HL-60/S4 (cell line): ENCODE measurements at regions not wholly inside any gene's neighbourhood (a gene's known extent, or its start where the extent isn't known, plus 50 kb on each side); places are given as distances from the start of the nearest gene placed in this dataset.

Experiments
- in situ Hi-C: fragments of 300-500 bp; cut with MboI; formaldehyde crosslinking; loops from 2 replicates; pipeline ENCODE4 v1.14.3; 2022; ENCODE audit warnings: low sequenced_read_pairs

GRCh38 chr1:54497338-54497737 lies 50.7 kb upstream of the ACOT11 start:
- in situ Hi-C loops = loop anchor here (25.0 kb wide), 1 partner anchor 385 kb away; no protein-coding TSS in a partner anchor

GRCh38 chr1:54495954-54496353 lies 52.1 kb upstream of the ACOT11 start:
- in situ Hi-C loops = loop anchor here (25.0 kb wide), 1 partner anchor 384 kb away; no protein-coding TSS in a partner anchor

GRCh38 chr1:54493608-54494007 lies 54.4 kb upstream of the ACOT11 start:
- in situ Hi-C loops = loop anchor here (25.0 kb wide), 1 partner anchor 381 kb away; no protein-coding TSS in a partner anchor

- in situ Hi-C loops = loop anchor here (25.0 kb wide), 1 partner anchor 378 kb away; no protein-coding TSS in a partner anchor
Measured at GRCh38 chr1:54490361-54491248, 57.4 kb upstream of the ACOT11 start.

GRCh38 chr1:54489627-54490250 lies 58.3 kb upstream of the ACOT11 start:
- in situ Hi-C loops = loop anchor here (5.0 to 25.0 kb wide), 2 partner anchors 77 to 377 kb away; no protein-coding TSS in a partner anchor

GRCh38 chr1:54488779-54489626 lies 59.0 kb upstream of the ACOT11 start:
- in situ Hi-C loops = loop anchor here (5.0 to 25.0 kb wide), 2 partner anchors 77 to 377 kb away; no protein-coding TSS in a partner anchor

GRCh38 chr1:54488065-54488750 lies 59.8 kb upstream of the ACOT11 start:
- in situ Hi-C loops = loop anchor here (5.0 to 25.0 kb wide), 2 partner anchors 76 to 376 kb away; no protein-coding TSS in a partner anchor

DNA sequence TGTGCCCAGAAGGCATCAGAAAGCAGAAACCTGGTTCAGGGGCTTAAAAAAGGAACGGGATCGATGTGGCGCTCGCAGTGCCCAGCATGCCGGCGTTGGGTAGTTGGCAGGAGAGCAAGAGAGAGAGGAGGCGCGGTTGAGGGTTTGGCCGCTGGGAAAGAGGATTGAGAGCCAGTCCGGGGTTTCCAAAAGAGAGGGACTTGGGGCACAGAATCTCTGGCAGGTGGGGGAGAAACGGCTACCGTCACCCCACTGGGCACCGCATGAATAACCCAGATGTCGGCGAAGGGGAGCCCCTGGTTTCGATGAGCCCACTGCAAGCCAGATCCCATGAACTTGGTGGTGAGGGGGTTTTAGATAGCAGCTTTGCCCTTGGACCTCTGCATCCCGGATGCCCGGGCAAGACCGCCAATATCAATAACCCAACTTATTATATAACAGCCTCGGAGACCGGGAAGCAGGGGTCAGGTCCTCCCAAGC lies 60.4 kb upstream of the ACOT11 start:
- in situ Hi-C loops = loop anchor here (5.0 to 25.0 kb wide), 2 partner anchors 75 to 375 kb away; no protein-coding TSS in a partner anchor

DNA sequence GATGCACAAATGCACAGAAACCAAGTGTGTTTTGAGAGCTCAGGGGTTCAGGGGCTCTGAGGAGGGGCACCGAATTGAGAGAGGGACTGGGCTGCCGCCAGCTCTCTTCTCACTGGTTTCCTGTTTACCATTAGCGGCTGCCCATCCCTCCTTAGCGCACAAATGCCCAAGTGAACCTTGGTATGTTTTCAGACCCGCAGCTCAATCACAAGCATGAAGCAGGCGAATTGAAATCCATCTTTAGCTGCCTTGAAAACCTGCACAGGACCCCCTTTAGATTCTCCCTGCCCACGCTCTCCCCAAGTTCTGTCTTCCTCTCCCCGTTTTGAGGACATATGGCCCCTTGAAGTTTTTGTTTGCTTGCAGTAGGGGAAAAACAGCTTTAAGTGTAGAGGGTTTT lies 61.1 kb upstream of the ACOT11 start:
- in situ Hi-C loops = loop anchor here (5.0 to 25.0 kb wide), 2 partner anchors 75 to 375 kb away; no protein-coding TSS in a partner anchor

- in situ Hi-C loops = loop anchor here (5.0 to 25.0 kb wide), 2 partner anchors 73 to 373 kb away; no protein-coding TSS in a partner anchor
Measured at GRCh38 chr1:54485416-54485815, 62.6 kb upstream of the ACOT11 start.

GRCh38 chr1:54483875-54484437 lies 64.1 kb upstream of the ACOT11 start:
- in situ Hi-C loops = loop anchor here (25.0 kb wide), 1 partner anchor 372 kb away; no protein-coding TSS in a partner anchor

- in situ Hi-C loops = loop anchor here (25.0 kb wide), 1 partner anchor 369 kb away; no protein-coding TSS in a partner anchor
Measured at GRCh38 chr1:54481201-54481884, 66.7 kb upstream of the ACOT11 start.

DNA sequence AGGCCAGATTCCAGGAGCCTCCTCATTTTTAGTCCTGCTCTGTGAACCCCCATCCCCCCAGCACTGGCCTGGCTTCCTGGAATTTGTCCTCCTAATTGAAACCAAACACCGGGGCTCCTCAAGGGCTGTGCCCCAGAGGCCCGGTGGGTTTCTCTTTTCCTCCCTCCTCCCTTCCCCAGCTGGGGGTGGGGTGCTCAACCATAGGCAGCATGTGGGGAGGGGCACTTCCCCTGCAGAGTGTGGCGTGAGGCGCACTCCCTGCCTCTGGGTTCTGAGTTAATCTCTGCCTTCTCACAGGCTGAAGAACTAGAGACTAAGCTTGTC lies 67.5 kb upstream of the ACOT11 start:
- in situ Hi-C loops = loop anchor here (25.0 kb wide), 1 partner anchor 368 kb away; no protein-coding TSS in a partner anchor

DNA sequence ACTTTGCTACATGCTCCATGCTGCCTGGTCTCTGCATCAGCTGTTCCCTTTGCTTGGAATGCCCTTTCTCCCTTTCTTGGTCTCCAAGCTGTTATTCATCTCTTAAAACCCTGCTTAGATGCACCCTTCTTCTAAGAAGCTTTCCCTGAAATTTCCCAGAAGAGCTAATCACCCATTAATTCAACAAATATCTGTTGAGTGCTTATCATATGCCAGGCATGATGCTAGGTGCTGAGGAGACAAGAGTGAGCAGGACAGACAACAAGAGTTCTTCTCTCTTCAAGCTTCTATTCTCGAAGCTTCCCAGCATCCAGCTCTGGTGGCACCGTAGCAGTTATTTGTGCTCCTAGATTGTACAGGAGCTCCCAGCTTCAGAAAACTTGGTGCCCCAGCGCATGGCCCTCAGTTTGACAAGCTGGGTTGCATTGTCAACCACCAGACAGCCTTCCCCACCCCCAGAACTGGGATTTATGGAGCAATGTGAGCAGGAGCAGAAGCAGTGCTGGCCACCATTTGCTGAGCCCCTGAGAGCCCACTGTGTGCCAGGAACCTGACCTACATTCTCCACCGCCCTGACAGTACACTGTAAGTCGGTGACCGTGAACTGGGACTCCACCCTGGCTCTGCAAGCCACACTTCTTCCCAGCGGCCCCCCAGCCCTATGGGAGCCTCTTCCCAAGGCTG lies 68.0 kb upstream of the ACOT11 start:
- in situ Hi-C loops = loop anchor here (25.0 kb wide), 1 partner anchor 368 kb away; no protein-coding TSS in a partner anchor

DNA sequence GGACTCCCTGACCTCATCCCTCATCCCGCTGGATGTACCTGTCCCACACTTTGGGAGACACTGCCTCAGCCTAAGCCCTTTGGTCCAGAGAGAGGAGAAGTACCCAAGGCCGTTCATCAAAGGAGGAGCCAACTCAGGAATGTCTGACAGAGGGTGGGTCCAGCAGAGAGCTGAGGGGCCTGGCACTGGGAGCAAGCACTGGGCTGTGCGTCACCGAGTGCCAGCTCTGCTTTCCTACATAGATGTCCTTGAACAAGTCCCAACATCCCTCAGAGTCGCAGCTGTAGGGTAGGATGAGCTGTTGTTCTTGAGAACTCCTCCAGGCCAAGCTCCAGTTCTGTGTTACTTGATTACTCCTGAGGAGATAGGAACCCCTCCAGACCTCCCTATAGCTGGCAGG lies 68.8 kb upstream of the ACOT11 start:
- in situ Hi-C loops = loop anchor here (25.0 kb wide), 1 partner anchor 367 kb away; no protein-coding TSS in a partner anchor

- in situ Hi-C loops = loop anchor here (25.0 kb wide), 1 partner anchor 365 kb away; no protein-coding TSS in a partner anchor
Measured at GRCh38 chr1:54477153-54477561, 70.9 kb upstream of the ACOT11 start.

GRCh38 chr1:54476530-54477109 lies 70.4 kb upstream of the SSBP3 start:
- in situ Hi-C loops = loop anchor here (25.0 kb wide), 1 partner anchor 364 kb away; no protein-coding TSS in a partner anchor
